Dermis microvascular lymphatic vessel endothelial cell (primary cell): ENCODE measurements at regions not wholly inside any gene's neighbourhood (a gene's known extent, or its start where the extent isn't known, plus 50 kb on each side); places are given as distances from the start of the nearest gene placed in this dataset.
"Not testable (repeated sequence)": the region's sequence is repeated elsewhere in the genome, so short reads cannot be mapped to it uniquely, and the experiment has no call there.

ENCODE experiments used
- DNase-seq, 2 donors: peaks; one replicate each; pipeline versions ENCODE4 v3.0.0 to v3.0.0-alpha.2; 2010; ENCODE audit warnings: low read depth in 2 of 2

GRCh38 chr13:85228692-85229091 lies 570.5 kb downstream of the SLITRK6 start:
- DNase-seq = no peak

GRCh38 chr13:85223883-85224656 lies 575.1 kb downstream of the SLITRK6 start:
- DNase-seq = no peak

GRCh38 chr13:85216576-85216975 lies 582.6 kb downstream of the SLITRK6 start:
- DNase-seq = no peak

GRCh38 chr13:85212692-85213091 lies 586.5 kb downstream of the SLITRK6 start:
- no peak for DNase-seq

GRCh38 chr13:85204668-85205344 lies 594.4 kb downstream of the SLITRK6 start:
- DNase-seq = no peak

- DNase-seq = no peak
Observed at GRCh38 chr13:85197431-85197830, 601.8 kb downstream of the SLITRK6 start.

GRCh38 chr13:85194482-85194881 lies 604.7 kb downstream of the SLITRK6 start:
- DNase-seq = no peak

- DNase-seq = no peak
Observed at GRCh38 chr13:85191996-85192718, 607.1 kb downstream of the SLITRK6 start.

- no peak for DNase-seq
Observed at GRCh38 chr13:85186356-85187045, 612.7 kb downstream of the SLITRK6 start.

- DNase-seq = no peak
Observed at GRCh38 chr13:85174291-85174690, 624.9 kb downstream of the SLITRK6 start.

GRCh38 chr13:85170372-85170771 lies 628.8 kb downstream of the SLITRK6 start:
- DNase-seq = no peak

- no peak for DNase-seq
Observed at GRCh38 chr13:85166891-85167290, 632.3 kb downstream of the SLITRK6 start.

GRCh38 chr13:85163063-85163462 lies 636.2 kb downstream of the SLITRK6 start:
- DNase-seq = no peak

- DNase-seq = no peak
Observed at GRCh38 chr13:85148009-85148408, 651.2 kb downstream of the SLITRK6 start.

- DNase-seq = no peak
Observed at GRCh38 chr13:85142351-85142927, 656.8 kb downstream of the SLITRK6 start.

- DNase-seq = no peak
Observed at GRCh38 chr13:85141401-85141800, 657.8 kb downstream of the SLITRK6 start.

- DNase-seq = no peak
Observed at GRCh38 chr13:85140192-85140591, 659.0 kb downstream of the SLITRK6 start.

- no peak for DNase-seq
Observed at GRCh38 chr13:85137516-85137915, 661.7 kb downstream of the SLITRK6 start.

- no peak for DNase-seq
Observed at GRCh38 chr13:85132986-85133385, 666.2 kb downstream of the SLITRK6 start.

GRCh38 chr13:85123501-85123900 lies 675.7 kb downstream of the SLITRK6 start:
- DNase-seq = not testable (repeated sequence)

GRCh38 chr13:85108356-85108755 lies 690.9 kb downstream of the SLITRK6 start:
- no peak for DNase-seq
